ENCODE measurements at regions not wholly inside any gene's neighbourhood (a gene's known extent, or its start where the extent isn't known, plus 50 kb on each side); places are given as distances from the start of the nearest gene placed in this dataset.

GRCh38 chr5:135266975-135267374 is 132.1 kb downstream of the MACROH2A1 start:
- no TSS peak for BruUV-seq (replicated peaks)
- Histone ChIP-seq H3K4me2 (ENCODE audit: low read depth, low read length) (no peak overlapping the region), H3K4me3 (replicated peaks in 1 of 3; ENCODE audit: insufficient read depth in 1 of 3, low read depth in 2 of 3, low read length in 3 of 3) (no peak overlapping the region), H3K36me3 (replicated peaks in 1 of 2; ENCODE audit: control insufficient read depth in 1 of 2, insufficient read depth in 2 of 2, low read length in 2 of 2) (no peaks in the 10 kb centered on the region), H3K9me3 (ENCODE audit: low read length) (no peaks in the 10 kb centered on the region), H3K4me1 (ENCODE audit: insufficient read depth, low read length) (peaks cover 63% of the 10 kb centered on the region), H3K79me2 (ENCODE audit: insufficient read depth, low read length) (peaks cover 4% of the 10 kb centered on the region), H4K20me1 (ENCODE audit: insufficient read depth, low read length) (no peaks in the 10 kb centered on the region), H2AFZ (ENCODE audit: low read length) (peak overlapping the region; percentile 10), H3K27me3 (ENCODE audit: control insufficient read depth in 1 of 2, insufficient read depth in 2 of 2, low read length in 2 of 2) (no peaks in the 10 kb centered on the region), H3K27ac (ENCODE audit: extremely low read length, insufficient read depth, low read length) (no peak overlapping the region), H3K9ac (ENCODE audit: insufficient read depth, low read depth, low read length) (no peak overlapping the region)
- ChIA-PET POLR2A (interaction anchor here (1.0 to 1.7 kb wide), 2 partner anchors 10 to 23 kb away, joined by 3 to 4 read pairs; no protein-coding TSS in a partner anchor), CTCF (ENCODE audit: low intra/inter-chr PET ratio, low total read pairs) (no interaction called here)
- ATAC-seq (no peak), FAIRE-seq (no peak), DNase-seq (ENCODE audit: low spot score) (no peak)
- in situ Hi-C loops (cut with HindIII; ENCODE audit: extremely low pct_ligation_motif_present, low pct_unique_long_range_greater_than_20kb) = no loop called here
- intact Hi-C loops (cut with micrococcal nuclease; ENCODE audit: unreplicated experiment) = loop anchor here (5.0 kb wide), 1 partner anchor 35 kb away; no protein-coding TSS in a partner anchor
- 80% methylated on average over 5 of the region's 5 CpGs for WGBS (ENCODE audit: low lambda C conversion rate)
- TF ChIP-seq CHD4 (IDR thresholded peaks at IDR 0.05; ENCODE audit: borderline replicate concordance, low read length) = no peak
- no peak for TF ChIP-seq RBM22 (optimal IDR thresholded peaks at IDR 0.05; ENCODE audit: low read length)
- no peak for TF ChIP-seq CSRNP2 (CRISPR knock-in tag; conservative IDR thresholded peaks at IDR 0.05; ENCODE audit: low read depth)
- no peak for TF ChIP-seq ZBTB38 (CRISPR knock-in tag; IDR thresholded peaks at IDR 0.05)
- no peak for TF ChIP-seq HOMEZ (CRISPR knock-in tag; IDR thresholded peaks at IDR 0.05; ENCODE audit: low read depth)
- no peak for TF ChIP-seq SNAPC4 (CRISPR knock-in tag; IDR thresholded peaks at IDR 0.05)
- TF ChIP-seq PCBP1 (IDR thresholded peaks at IDR 0.05; ENCODE audit: borderline replicate concordance, low read depth, low read length) = no peak
- TF ChIP-seq SAP130 (CRISPR knock-in tag; IDR thresholded peaks at IDR 0.05; ENCODE audit: low read depth) = no peak
- no peak for TF ChIP-seq ZNF7 (CRISPR knock-in tag; IDR thresholded peaks at IDR 0.05)
- TF ChIP-seq NFKB2 (CRISPR knock-in tag; IDR thresholded peaks at IDR 0.05; ENCODE audit: borderline replicate concordance) = no peak
- no peak for TF ChIP-seq TBX3 (IDR thresholded peaks at IDR 0.05; ENCODE audit: borderline replicate concordance)
- TF ChIP-seq ZNF691 (CRISPR knock-in tag; IDR thresholded peaks at IDR 0.05; ENCODE audit: borderline replicate concordance, low read depth) = no peak
- no peak for TF ChIP-seq GLMP (CRISPR knock-in tag; IDR thresholded peaks at IDR 0.05; ENCODE audit: borderline replicate concordance)
- no peak for TF ChIP-seq SMAD9 (CRISPR knock-in tag; IDR thresholded peaks at IDR 0.05)

Data from HepG2 (cell line).